ENCODE measurements at regions not wholly inside any gene's neighbourhood (a gene's known extent, or its start where the extent isn't known, plus 50 kb on each side); places are given as distances from the start of the nearest gene placed in this dataset.

- H3K27me3 ChIP-seq (ENCODE audit: control insufficient read depth in 2 of 2, insufficient read depth in 2 of 2, low read length in 2 of 2), result no peaks in the 10 kb centered on the region
- H4K20me1 ChIP-seq (ENCODE audit: insufficient read depth, low read length), result no peaks in the 10 kb centered on the region
- H2AFZ ChIP-seq (ENCODE audit: insufficient read depth, low read depth, low read length, poor library complexity, severe bottlenecking), result no peak overlapping the region
- no peak for TF ChIP-seq CTCF (IDR thresholded peaks at IDR 0.05)
- H3K9me3 ChIP-seq (replicated peaks in 1 of 2; ENCODE audit: control insufficient read depth in 1 of 2, insufficient read depth in 1 of 2, low read length in 2 of 2), result no peaks in the 10 kb centered on the region
- no peak for DNase-seq
- peaks cover 0 to 2% (median 0%) of the 10 kb centered on the region in 7 donors for H3K9me3 Mint-ChIP-seq
- no peaks in the 10 kb centered on the region for H3K36me3 Mint-ChIP-seq
- no peaks in the 10 kb centered on the region for H3K27me3 Mint-ChIP-seq (ENCODE audit: low read depth in 3 of 3)
- no peak overlapping the region for H3K4me3 ChIP-seq (replicated peaks in 1 of 3; ENCODE audit: low read depth in 2 of 3, low read length in 3 of 3)
- H3K27ac Mint-ChIP-seq, result no peak overlapping the region
- no peak overlapping the region for H3K4me2 ChIP-seq (replicated peaks; ENCODE audit: extremely low read depth, low read length, poor library complexity, severe bottlenecking)
- H3K9ac ChIP-seq (ENCODE audit: insufficient read depth, low read length, poor library complexity, severe bottlenecking), result no peak overlapping the region
- no peak overlapping the region for H3K27ac ChIP-seq (ENCODE audit: low read depth in 1 of 2, low read length in 2 of 2)
- H3K36me3 ChIP-seq (replicated peaks in 1 of 2; ENCODE audit: control insufficient read depth in 1 of 2, insufficient read depth in 2 of 2, low read length in 2 of 2), result no peaks in the 10 kb centered on the region
- no peaks in the 10 kb centered on the region for H3K79me2 ChIP-seq (ENCODE audit: insufficient read depth, low read length)
- peaks cover 5 to 6% of the 10 kb centered on the region in 2 donors for H3K4me1 ChIP-seq (ENCODE audit: control insufficient read depth in 1 of 2, insufficient read depth in 2 of 2, low read length in 2 of 2)
- 83% methylated on average over 1 of the region's 1 CpG for WGBS (ENCODE audit: insufficient coverage)
- no peak overlapping the region for H3K4me3 Mint-ChIP-seq
- H3K4me1 Mint-ChIP-seq, result peaks cover 11% of the 10 kb centered on the region
- intact Hi-C loops (cut with micrococcal nuclease), result no loop called here
Measured at GRCh38 chr21:28727809-28728208, 264.9 kb downstream of the LTN1 start.

GRCh38 chr21:28725396-28725795, 267.3 kb downstream of the LTN1 start:
- DNase-seq, result no peak
- Mint-ChIP-seq H3K4me3 (no peak overlapping the region), H3K4me1 (peaks cover under 1% of the 10 kb centered on the region), H3K9me3 (peaks cover 0 to 2% (median 0%) of the 10 kb centered on the region in 7 donors), H3K36me3 (no peaks in the 10 kb centered on the region), H3K27me3 (ENCODE audit: low read depth in 3 of 3) (no peaks in the 10 kb centered on the region), H3K27ac (no peak overlapping the region)
- Histone ChIP-seq H4K20me1 (ENCODE audit: insufficient read depth, low read length) (no peaks in the 10 kb centered on the region), H3K27me3 (ENCODE audit: control insufficient read depth in 2 of 2, insufficient read depth in 2 of 2, low read length in 2 of 2) (no peaks in the 10 kb centered on the region), H3K36me3 (replicated peaks in 1 of 2; ENCODE audit: control insufficient read depth in 1 of 2, insufficient read depth in 2 of 2, low read length in 2 of 2) (no peaks in the 10 kb centered on the region), H3K79me2 (ENCODE audit: insufficient read depth, low read length) (no peaks in the 10 kb centered on the region), H3K9me3 (replicated peaks in 1 of 2; ENCODE audit: control insufficient read depth in 1 of 2, insufficient read depth in 1 of 2, low read length in 2 of 2) (no peaks in the 10 kb centered on the region), H3K4me3 (replicated peaks in 1 of 3; ENCODE audit: low read depth in 2 of 3, low read length in 3 of 3) (no peak overlapping the region), H3K4me2 (replicated peaks; ENCODE audit: extremely low read depth, low read length, poor library complexity, severe bottlenecking) (no peak overlapping the region), H2AFZ (ENCODE audit: insufficient read depth, low read depth, low read length, poor library complexity, severe bottlenecking) (no peak overlapping the region), H3K27ac (ENCODE audit: low read depth in 1 of 2, low read length in 2 of 2) (no peak overlapping the region), H3K4me1 (ENCODE audit: control insufficient read depth in 1 of 2, insufficient read depth in 2 of 2, low read length in 2 of 2) (no peaks in the 10 kb centered on the region), H3K9ac (ENCODE audit: insufficient read depth, low read length, poor library complexity, severe bottlenecking) (no peak overlapping the region)
- intact Hi-C loops (cut with micrococcal nuclease), result no loop called here
- TF ChIP-seq CTCF (IDR thresholded peaks at IDR 0.05), result no peak
- no CpG with 5 or more reads among the region's 1 CpG for WGBS (ENCODE audit: insufficient coverage)
